ENCODE measurements at regions not wholly inside any gene's neighbourhood (a gene's known extent, or its start where the extent isn't known, plus 50 kb on each side); places are given as distances from the start of the nearest gene placed in this dataset.

DNA sequence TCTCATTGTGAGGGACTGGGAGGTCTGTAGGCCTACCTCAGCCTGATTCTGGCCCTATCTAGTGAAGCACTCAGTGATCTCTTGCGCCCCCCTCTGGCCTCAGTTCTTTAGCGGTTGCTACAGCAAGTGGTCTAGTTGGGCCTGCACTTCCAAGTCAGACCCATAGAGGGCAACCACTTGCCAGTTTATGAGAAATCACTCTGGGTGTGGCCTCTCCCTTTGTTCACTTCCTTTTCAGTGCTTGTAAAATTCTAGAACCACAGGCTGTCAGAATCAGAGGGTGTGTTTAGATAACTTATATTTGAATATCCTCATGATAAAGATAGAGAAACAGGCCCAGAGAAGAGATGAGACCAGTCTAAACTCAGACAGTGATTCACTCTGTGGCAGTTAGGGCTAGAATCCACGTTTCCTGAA lies 60.9 kb upstream of the LAS1L start:
- Histone ChIP-seq H3K36me3 (ENCODE audit: control insufficient read depth, insufficient read depth, low read length) (no peaks in the 10 kb centered on the region), H3K4me3 (ENCODE audit: low read depth, low read length) (no peak overlapping the region), H3K27me3 (ENCODE audit: control insufficient read depth, insufficient read depth, low read length) (peaks cover 2% of the 10 kb centered on the region)
- TF ChIP-seq, protein P1, sequence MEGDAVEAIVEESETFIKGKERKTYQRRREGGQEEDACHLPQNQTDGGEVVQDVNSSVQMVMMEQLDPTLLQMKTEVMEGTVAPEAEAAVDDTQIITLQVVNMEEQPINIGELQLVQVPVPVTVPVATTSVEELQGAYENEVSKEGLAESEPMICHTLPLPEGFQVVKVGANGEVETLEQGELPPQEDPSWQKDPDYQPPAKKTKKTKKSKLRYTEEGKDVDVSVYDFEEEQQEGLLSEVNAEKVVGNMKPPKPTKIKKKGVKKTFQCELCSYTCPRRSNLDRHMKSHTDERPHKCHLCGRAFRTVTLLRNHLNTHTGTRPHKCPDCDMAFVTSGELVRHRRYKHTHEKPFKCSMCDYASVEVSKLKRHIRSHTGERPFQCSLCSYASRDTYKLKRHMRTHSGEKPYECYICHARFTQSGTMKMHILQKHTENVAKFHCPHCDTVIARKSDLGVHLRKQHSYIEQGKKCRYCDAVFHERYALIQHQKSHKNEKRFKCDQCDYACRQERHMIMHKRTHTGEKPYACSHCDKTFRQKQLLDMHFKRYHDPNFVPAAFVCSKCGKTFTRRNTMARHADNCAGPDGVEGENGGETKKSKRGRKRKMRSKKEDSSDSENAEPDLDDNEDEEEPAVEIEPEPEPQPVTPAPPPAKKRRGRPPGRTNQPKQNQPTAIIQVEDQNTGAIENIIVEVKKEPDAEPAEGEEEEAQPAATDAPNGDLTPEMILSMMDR (IDR thresholded peaks at IDR 0.05; ENCODE audit: insufficient read depth, low read length, poor library complexity, severe bottlenecking), result peak; percentile 95
- peak; percentile 60 for DNase-seq (ENCODE audit: low read depth)

DNA sequence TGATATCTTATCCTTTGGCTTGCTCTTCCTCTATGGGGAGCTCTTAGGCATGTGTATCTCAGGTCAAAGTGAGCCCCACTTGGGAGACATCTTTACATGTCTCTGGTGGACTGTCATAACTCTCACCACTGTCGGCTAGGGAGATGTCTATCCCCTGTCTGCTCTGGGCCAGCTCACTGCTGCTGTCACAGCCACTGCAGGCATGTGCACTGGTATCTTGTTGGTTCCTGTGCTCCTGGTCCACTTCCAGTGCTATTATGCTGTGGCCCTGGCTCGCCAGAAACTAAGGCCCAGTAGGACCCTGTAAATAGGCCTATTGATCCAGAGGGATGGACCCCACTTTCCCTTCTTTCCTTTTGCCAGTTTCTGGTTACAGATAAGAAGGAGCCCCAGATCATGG lies 56.6 kb upstream of the LAS1L start:
- TF ChIP-seq, protein P1 (IDR thresholded peaks at IDR 0.05; ENCODE audit: insufficient read depth, low read length, poor library complexity, severe bottlenecking), result no peak
- peaks cover 2% of the 10 kb centered on the region for H3K27me3 ChIP-seq (ENCODE audit: control insufficient read depth, insufficient read depth, low read length)
- no peaks in the 10 kb centered on the region for H3K36me3 ChIP-seq (ENCODE audit: control insufficient read depth, insufficient read depth, low read length)
- no peak overlapping the region for H3K4me3 ChIP-seq (ENCODE audit: low read depth, low read length)
- no peak for DNase-seq (ENCODE audit: low read depth)

- TF ChIP-seq, protein P1 (IDR thresholded peaks at IDR 0.05; ENCODE audit: insufficient read depth, low read length, poor library complexity, severe bottlenecking), result no peak
- no peaks in the 10 kb centered on the region for H3K27me3 ChIP-seq (ENCODE audit: control insufficient read depth, insufficient read depth, low read length)
- DNase-seq (ENCODE audit: low read depth), result no peak
- no peaks in the 10 kb centered on the region for H3K36me3 ChIP-seq (ENCODE audit: control insufficient read depth, insufficient read depth, low read length)
- no peak overlapping the region for H3K4me3 ChIP-seq (ENCODE audit: low read depth, low read length)
Observed at GRCh38 chrX:65589304-65589703, 54.7 kb upstream of the LAS1L start.

GRCh38 chrX:65588795-65589194 lies 54.2 kb upstream of the LAS1L start:
- Histone ChIP-seq H3K27me3 (ENCODE audit: control insufficient read depth, insufficient read depth, low read length) (no peaks in the 10 kb centered on the region), H3K36me3 (ENCODE audit: control insufficient read depth, insufficient read depth, low read length) (no peaks in the 10 kb centered on the region), H3K4me3 (ENCODE audit: low read depth, low read length) (no peak overlapping the region)
- no peak for DNase-seq (ENCODE audit: low read depth)
- TF ChIP-seq, protein P1 (IDR thresholded peaks at IDR 0.05; ENCODE audit: insufficient read depth, low read length, poor library complexity, severe bottlenecking), result no peak

DNA sequence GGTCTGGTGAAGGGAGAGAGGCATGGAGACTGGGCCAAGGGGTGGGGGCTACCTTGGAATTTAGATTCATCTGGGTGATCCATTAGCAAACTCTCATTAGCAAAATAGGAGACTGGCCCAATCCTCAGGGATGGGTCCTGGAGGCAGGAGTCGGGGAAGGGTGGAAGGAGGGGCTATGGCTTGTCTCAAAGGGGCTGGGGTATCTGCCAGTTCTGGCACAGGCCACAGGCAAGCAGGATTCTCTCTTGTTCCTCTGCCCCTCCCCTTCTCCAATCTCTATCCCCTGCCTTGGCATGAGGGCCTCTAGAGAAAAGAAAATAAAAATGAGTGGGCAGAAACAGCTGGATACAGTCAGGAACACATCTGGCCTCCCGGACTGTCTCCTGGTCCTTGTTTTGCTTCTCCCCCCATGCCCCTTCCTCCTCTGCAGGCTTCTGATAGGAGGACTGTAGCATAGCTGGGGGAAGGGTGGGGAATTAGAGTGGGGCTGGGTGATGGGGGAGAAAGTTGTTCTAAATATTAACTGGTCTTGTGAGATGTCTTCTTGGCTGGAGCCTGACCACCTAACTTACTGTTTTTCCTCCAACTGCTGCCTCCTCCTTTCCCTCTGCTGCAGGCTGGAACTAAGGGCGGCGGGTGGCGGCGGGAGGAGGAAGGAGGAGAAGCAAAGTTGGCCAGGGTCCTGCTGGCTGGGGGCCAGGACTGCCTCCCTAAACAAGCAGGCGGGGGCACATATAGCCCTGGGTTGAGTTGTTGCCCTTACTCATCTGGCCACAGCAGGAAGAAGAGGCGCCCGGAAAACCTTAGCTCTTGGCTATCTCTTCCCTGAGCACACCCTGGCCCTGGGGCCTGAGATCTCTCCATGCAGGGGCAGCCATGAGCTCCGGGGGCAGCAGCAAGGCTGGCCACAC lies 53.3 kb upstream of the LAS1L start:
- Histone ChIP-seq H3K36me3 (ENCODE audit: control insufficient read depth, insufficient read depth, low read length) (no peaks in the 10 kb centered on the region), H3K27me3 (ENCODE audit: control insufficient read depth, insufficient read depth, low read length) (no peaks in the 10 kb centered on the region), H3K4me3 (ENCODE audit: low read depth, low read length) (no peak overlapping the region)
- no peak for DNase-seq (ENCODE audit: low read depth)
- TF ChIP-seq, protein P1 (IDR thresholded peaks at IDR 0.05; ENCODE audit: insufficient read depth, low read length, poor library complexity, severe bottlenecking), result no peak
